SK-N-SH treated with all-trans-retinoic acid at 6 μM for 48 hours (cell line): ENCODE measurements at regions not wholly inside any gene's neighbourhood (a gene's known extent, or its start where the extent isn't known, plus 50 kb on each side); places are given as distances from the start of the nearest gene placed in this dataset.

Experiments used
- ATAC-seq: fragments of 200-7000 bp; cut with Tn5 transposase; 3 replicates; pipeline ENCODE4 v1.9.1; 2020; ENCODE audit warnings: mild to moderate bottlenecking, moderate library complexity
- ARNTL ChIP-seq: fragments of 450-650 bp; formaldehyde crosslinking; IDR thresholded peaks from 2 replicates; pipeline ENCODE4 v1.5.0; 2020; ENCODE audit warnings: low read depth, mild to moderate bottlenecking, moderate library complexity, borderline replicate concordance
- ESRRG ChIP-seq: fragments of 250-450 bp; sonication (Bioruptor Pico); IDR thresholded peaks from 2 replicates; pipeline ENCODE4 v1.6.1; 2021; ENCODE audit warnings: mild to moderate bottlenecking
- GLIS3 ChIP-seq: fragments of 250-450 bp; sonication (Bioruptor Pico); IDR thresholded peaks from 2 replicates; pipeline ENCODE4 v1.5.0; 2020; ENCODE audit warnings: mild to moderate bottlenecking, moderate library complexity
- ISL1 ChIP-seq: fragments of 250-450 bp; sonication (Bioruptor Pico); IDR thresholded peaks from 2 replicates; pipeline ENCODE4 v2.1.2; 2022; ENCODE audit warnings: mild to moderate bottlenecking, moderate library complexity
- OSR1 ChIP-seq: fragments of 250-450 bp; sonication (Bioruptor Pico); IDR thresholded peaks from 2 replicates; pipeline ENCODE4 v1.8.0; 2022; ENCODE audit warnings: moderate library complexity, mild to moderate bottlenecking, inconsistent platforms
- RARB ChIP-seq: fragments of 250-450 bp; sonication (Bioruptor Pico); IDR thresholded peaks from 2 replicates; pipeline ENCODE4 v1.8.0; 2021; ENCODE audit warnings: mild to moderate bottlenecking, moderate library complexity
- SNAI2 ChIP-seq: fragments of 250-450 bp; sonication (Bioruptor Pico); IDR thresholded peaks from 2 replicates; pipeline ENCODE4 v1.5.0; 2020; ENCODE audit warnings: mild to moderate bottlenecking, moderate library complexity
- TCF4 ChIP-seq: fragments of 250-450 bp; sonication (Bioruptor Pico); IDR thresholded peaks from 2 replicates; pipeline ENCODE4 v1.8.0; 2021; ENCODE audit warnings: mild to moderate bottlenecking, moderate library complexity, borderline replicate concordance
- TOX ChIP-seq: fragments of 250-450 bp; sonication (Bioruptor Pico); IDR thresholded peaks from 2 replicates; pipeline ENCODE4 v1.8.0; 2021; ENCODE audit warnings: mild to moderate bottlenecking, moderate library complexity, borderline replicate concordance
- ZC3H10 ChIP-seq: fragments of 250-450 bp; sonication (Bioruptor Pico); IDR thresholded peaks from 2 replicates; pipeline ENCODE4 v1.5.1; 2021; ENCODE audit warnings: mild to moderate bottlenecking, moderate library complexity
- ZFP3 ChIP-seq: fragments of 250-450 bp; sonication (Bioruptor Pico); IDR thresholded peaks from 2 replicates; pipeline ENCODE4 v1.5.0; 2020; ENCODE audit warnings: mild to moderate bottlenecking, moderate library complexity
- ZFP30 ChIP-seq: fragments of 450-650 bp; formaldehyde crosslinking; IDR thresholded peaks from 2 replicates; pipeline ENCODE4 v1.5.0; 2022; ENCODE audit warnings: mild to moderate bottlenecking, moderate library complexity
- ZNF565 ChIP-seq: fragments of 450-650 bp; formaldehyde crosslinking; conservative IDR thresholded peaks from 2 replicates; pipeline ENCODE4 v1.5.0; 2020; ENCODE audit warnings: low read depth, mild to moderate bottlenecking, moderate library complexity
- ZNF8 ChIP-seq: fragments of 450-650 bp; formaldehyde crosslinking; IDR thresholded peaks from 2 replicates; pipeline ENCODE4 v1.5.0; 2020; ENCODE audit warnings: mild to moderate bottlenecking, moderate library complexity
- TF ChIP-seq, protein P1 (sequence below): fragments of 250-450 bp; sonication (Bioruptor Pico); IDR thresholded peaks from 2 replicates; pipeline ENCODE4 v1.5.1; 2020; ENCODE audit warnings: low read depth, mild to moderate bottlenecking, moderate library complexity
- TF ChIP-seq, protein P2 (sequence below): fragments of 250-450 bp; sonication (Bioruptor Pico); IDR thresholded peaks from 2 replicates; pipeline ENCODE4 v1.5.0; 2020; ENCODE audit warnings: mild to moderate bottlenecking, moderate library complexity
- TF ChIP-seq, protein P3 (sequence below): fragments of 250-450 bp; sonication (Bioruptor Pico); IDR thresholded peaks from 2 replicates; pipeline ENCODE4 v1.8.0; 2020; ENCODE audit warnings: mild to moderate bottlenecking, moderate library complexity, borderline replicate concordance
- TF ChIP-seq, protein P4 (sequence below): fragments of 250-450 bp; sonication (Bioruptor Pico); IDR thresholded peaks from 2 replicates; pipeline ENCODE4 v1.8.0; 2021; ENCODE audit warnings: low read depth, mild to moderate bottlenecking, moderate library complexity, borderline replicate concordance

DNA sequence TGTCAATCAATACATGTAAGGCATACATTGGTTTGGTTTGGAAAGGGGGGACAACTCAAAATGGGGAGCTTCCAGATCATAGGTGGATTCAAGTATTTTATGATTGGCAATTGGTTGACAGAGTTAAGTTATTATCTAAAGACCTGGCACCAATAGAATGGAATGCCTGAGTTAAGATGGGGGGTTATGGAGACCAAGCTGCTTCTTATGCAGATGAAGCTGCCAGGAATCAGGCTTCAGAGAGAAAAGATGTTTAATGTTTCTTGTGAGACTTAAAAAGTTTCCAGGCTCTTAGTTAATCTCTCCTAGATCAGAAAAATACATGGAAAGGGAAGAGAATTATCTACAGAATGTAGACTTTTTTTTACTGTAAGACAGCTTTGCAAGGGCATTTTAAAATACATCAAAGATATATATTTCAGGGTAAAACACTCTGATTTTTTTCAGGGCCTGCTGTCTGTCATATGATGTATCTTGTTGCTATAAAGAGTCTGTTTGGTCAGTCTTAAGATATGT is 1343.2 kb upstream of the LRRTM1 start:
- no peak for ATAC-seq
- TF ChIP-seq ZFP30 (CRISPR knock-in tag) (no peak), GLIS3 (CRISPR knock-in tag) (no peak)
- TF ChIP-seq, protein P1, sequence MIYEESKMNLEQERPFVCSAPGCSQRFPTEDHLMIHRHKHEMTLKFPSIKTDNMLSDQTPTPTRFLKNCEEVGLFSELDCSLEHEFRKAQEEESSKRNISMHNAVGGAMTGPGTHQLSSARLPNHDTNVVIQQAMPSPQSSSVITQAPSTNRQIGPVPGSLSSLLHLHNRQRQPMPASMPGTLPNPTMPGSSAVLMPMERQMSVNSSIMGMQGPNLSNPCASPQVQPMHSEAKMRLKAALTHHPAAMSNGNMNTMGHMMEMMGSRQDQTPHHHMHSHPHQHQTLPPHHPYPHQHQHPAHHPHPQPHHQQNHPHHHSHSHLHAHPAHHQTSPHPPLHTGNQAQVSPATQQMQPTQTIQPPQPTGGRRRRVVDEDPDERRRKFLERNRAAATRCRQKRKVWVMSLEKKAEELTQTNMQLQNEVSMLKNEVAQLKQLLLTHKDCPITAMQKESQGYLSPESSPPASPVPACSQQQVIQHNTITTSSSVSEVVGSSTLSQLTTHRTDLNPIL = no peak
- TF ChIP-seq, protein P2, sequence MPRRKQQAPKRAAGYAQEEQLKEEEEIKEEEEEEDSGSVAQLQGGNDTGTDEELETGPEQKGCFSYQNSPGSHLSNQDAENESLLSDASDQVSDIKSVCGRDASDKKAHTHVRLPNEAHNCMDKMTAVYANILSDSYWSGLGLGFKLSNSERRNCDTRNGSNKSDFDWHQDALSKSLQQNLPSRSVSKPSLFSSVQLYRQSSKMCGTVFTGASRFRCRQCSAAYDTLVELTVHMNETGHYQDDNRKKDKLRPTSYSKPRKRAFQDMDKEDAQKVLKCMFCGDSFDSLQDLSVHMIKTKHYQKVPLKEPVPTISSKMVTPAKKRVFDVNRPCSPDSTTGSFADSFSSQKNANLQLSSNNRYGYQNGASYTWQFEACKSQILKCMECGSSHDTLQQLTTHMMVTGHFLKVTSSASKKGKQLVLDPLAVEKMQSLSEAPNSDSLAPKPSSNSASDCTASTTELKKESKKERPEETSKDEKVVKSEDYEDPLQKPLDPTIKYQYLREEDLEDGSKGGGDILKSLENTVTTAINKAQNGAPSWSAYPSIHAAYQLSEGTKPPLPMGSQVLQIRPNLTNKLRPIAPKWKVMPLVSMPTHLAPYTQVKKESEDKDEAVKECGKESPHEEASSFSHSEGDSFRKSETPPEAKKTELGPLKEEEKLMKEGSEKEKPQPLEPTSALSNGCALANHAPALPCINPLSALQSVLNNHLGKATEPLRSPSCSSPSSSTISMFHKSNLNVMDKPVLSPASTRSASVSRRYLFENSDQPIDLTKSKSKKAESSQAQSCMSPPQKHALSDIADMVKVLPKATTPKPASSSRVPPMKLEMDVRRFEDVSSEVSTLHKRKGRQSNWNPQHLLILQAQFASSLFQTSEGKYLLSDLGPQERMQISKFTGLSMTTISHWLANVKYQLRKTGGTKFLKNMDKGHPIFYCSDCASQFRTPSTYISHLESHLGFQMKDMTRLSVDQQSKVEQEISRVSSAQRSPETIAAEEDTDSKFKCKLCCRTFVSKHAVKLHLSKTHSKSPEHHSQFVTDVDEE (CRISPR knock-in tag) = no peak

DNA sequence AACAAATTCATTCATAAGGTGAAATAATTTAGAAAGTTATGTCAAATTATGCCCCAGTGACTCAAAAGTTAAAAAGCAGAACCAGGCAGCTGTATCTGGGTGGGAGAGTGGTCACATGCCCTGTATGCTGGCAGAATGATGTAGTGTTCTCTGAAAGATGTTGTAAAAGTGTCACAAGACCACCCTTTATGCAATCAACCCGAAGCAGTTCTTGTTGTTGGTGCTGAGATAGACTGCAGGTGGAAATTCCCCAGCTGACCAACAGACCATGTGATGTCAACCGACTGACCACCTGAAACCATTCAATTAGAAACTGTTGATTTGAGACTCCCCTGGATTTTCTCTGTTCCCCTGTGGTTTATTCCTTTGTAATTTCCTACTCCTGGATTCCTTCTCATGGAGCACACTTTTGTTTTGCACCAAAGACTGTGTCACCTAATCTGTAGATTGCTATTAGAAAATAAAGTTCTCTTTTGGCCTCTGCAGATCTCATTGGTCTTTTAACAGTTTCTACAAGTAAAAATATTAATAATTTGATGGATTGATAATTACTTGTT is 1341.3 kb upstream of the LRRTM1 start:
- no peak for ATAC-seq
- no peak for TF ChIP-seq ZNF565 (CRISPR knock-in tag)
- TF ChIP-seq OSR1 (CRISPR knock-in tag) = no peak
- no peak for TF ChIP-seq RARB (CRISPR knock-in tag)
- TF ChIP-seq ZC3H10 = no peak
- TF ChIP-seq TCF4 (CRISPR knock-in tag) = no peak
- no peak for TF ChIP-seq TOX
- no peak for TF ChIP-seq ZNF8 (CRISPR knock-in tag)
- TF ChIP-seq, protein P1 = no peak
- no peak for TF ChIP-seq ZFP3
- no peak for TF ChIP-seq GLIS3 (CRISPR knock-in tag)
- TF ChIP-seq SNAI2 = no peak
- TF ChIP-seq, protein P3, sequence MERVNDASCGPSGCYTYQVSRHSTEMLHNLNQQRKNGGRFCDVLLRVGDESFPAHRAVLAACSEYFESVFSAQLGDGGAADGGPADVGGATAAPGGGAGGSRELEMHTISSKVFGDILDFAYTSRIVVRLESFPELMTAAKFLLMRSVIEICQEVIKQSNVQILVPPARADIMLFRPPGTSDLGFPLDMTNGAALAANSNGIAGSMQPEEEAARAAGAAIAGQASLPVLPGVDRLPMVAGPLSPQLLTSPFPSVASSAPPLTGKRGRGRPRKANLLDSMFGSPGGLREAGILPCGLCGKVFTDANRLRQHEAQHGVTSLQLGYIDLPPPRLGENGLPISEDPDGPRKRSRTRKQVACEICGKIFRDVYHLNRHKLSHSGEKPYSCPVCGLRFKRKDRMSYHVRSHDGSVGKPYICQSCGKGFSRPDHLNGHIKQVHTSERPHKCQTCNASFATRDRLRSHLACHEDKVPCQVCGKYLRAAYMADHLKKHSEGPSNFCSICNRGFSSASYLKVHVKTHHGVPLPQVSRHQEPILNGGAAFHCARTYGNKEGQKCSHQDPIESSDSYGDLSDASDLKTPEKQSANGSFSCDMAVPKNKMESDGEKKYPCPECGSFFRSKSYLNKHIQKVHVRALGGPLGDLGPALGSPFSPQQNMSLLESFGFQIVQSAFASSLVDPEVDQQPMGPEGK (CRISPR knock-in tag) = no peak
- TF ChIP-seq ARNTL (CRISPR knock-in tag) = no peak
- TF ChIP-seq ZFP30 (CRISPR knock-in tag) = no peak
- no peak for TF ChIP-seq ESRRG (CRISPR knock-in tag)
- TF ChIP-seq, protein P4, sequence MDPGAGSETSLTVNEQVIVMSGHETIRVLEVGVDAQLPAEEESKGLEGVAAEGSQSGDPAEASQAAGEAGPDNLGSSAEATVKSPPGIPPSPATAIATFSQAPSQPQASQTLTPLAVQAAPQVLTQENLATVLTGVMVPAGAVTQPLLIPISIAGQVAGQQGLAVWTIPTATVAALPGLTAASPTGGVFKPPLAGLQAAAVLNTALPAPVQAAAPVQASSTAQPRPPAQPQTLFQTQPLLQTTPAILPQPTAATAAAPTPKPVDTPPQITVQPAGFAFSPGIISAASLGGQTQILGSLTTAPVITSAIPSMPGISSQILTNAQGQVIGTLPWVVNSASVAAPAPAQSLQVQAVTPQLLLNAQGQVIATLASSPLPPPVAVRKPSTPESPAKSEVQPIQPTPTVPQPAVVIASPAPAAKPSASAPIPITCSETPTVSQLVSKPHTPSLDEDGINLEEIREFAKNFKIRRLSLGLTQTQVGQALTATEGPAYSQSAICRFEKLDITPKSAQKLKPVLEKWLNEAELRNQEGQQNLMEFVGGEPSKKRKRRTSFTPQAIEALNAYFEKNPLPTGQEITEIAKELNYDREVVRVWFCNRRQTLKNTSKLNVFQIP (CRISPR knock-in tag) = no peak
- TF ChIP-seq, all 23 proteins: peak for 0

DNA sequence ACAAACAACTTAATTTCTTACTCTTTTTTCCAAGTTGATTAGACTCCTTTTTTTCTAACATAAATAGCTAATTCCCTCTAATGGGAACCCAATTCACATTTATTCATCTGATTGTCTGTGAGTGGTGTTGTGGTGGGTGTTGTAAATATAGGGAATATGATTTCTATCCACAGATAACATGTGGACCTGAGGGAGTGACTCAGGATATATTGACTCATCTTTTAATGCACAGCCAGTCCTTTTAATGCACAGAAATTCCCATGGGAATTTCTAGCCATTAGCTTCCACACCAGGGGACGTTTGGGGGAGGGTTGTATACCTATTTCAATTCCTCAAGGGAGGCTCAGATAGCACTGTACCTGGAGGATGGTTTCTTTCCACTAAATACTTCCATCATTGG is 1339.6 kb upstream of the LRRTM1 start:
- no peak for TF ChIP-seq TCF4 (CRISPR knock-in tag)
- TF ChIP-seq, protein P2 (CRISPR knock-in tag) = no peak
- no peak for TF ChIP-seq ISL1 (CRISPR knock-in tag)
- TF ChIP-seq ZC3H10 = no peak
- no peak for ATAC-seq
